Pancreas (tissue), 10 donors: ENCODE measurements at regions not wholly inside any gene's neighbourhood (a gene's known extent, or its start where the extent isn't known, plus 50 kb on each side); places are given as distances from the start of the nearest gene placed in this dataset.

ENCODE experiments used
- ATAC-seq, 4 donors: fragments of 200-7000 bp; cut with Tn5 transposase; one replicate each; pipeline versions ENCODE4 v1.8.0 to v1.9.1; 2020; ENCODE audit warnings: mild to moderate bottlenecking in 4 of 4, moderate library complexity in 4 of 4
- DNase-seq, 6 donors: peaks; one replicate each; pipeline ENCODE4 v3.0.0-alpha.2; 2020
- FAIRE-seq: peaks from 2 replicates; lab custom pipeline; 2012; peaks lifted over from hg19 to GRCh38; lab: Jason Lieb, UNC
- H3K27ac ChIP-seq, 4 donors: fragments of 200-600 bp; sonication (generic); 1 replicate in 3 of 4; 2 replicates in 1 of 4; pipeline versions ENCODE4 v1.5.0 to v1.8.0; 2020
- H3K27me3 ChIP-seq, 4 donors: fragments of 200-600 bp; one replicate each; pipeline ENCODE4 v1.8.0; 2021
- H3K36me3 ChIP-seq, 3 donors: fragments of 200-600 bp; sonication (generic) in 1 of 3; one replicate each; pipeline versions ENCODE4 v1.5.0 to v1.8.0; 2020 to 2021
- H3K4me1 ChIP-seq, 3 donors: fragments of 200-600 bp; one replicate each; pipeline ENCODE4 v1.8.0; 2021
- H3K4me3 ChIP-seq, 4 donors: fragments of 200-600 bp; sonication (generic) in 2 of 4; one replicate each; pipeline versions ENCODE4 v1.5.0 to v1.8.0; 2020 to 2021
- H3K9me3 ChIP-seq, 4 donors: fragments of 200-600 bp; one replicate each; pipeline ENCODE4 v1.8.0; 2021
- WGBS, 2 donors: extraction: QIAGEN DNeasy Blood & Tissue Kit; methylation state at CpG; one replicate each; pipeline ENCODE4 v1.1.7; 2013; 5-methylcytosine and 5-hydroxymethylcytosine counted together
- intact Hi-C, 3 donors: fragments of 100-400 bp; cut with DNase I; formaldehyde crosslinking; loops; one replicate each; pipeline versions ENCODE4 v1.11.1 to v1.14.2; 2022
- TF ChIP-seq, protein P1 (sequence below), 4 donors: fragments of 200-600 bp; sonication (generic) in 3 of 4; IDR thresholded peaks; one replicate each; pipeline versions ENCODE4 v1.5.0 to v1.8.0; 2021; ENCODE audit warnings: antibody characterized with exemption in 4 of 4
- donor health status: healthy with polysubstance abuse.
- donor health status: DM: no; HTN: no; CAD: no; lungs with moderate emphysema.
- donor health status: DM: no; HTN: no; CAD: no.
- donor health status: control.
- donor health status: control.
- donor health status: Bipolar disorder and iron deficiency.
- donor health status: DM: yes; HTN: yes; CAD: no.
- donor health status: DM: no; HTN: no; CAD: no.
- donor health status: DM: no; HTN: no; CAD: no.
- donor health status: DM: yes; HTN: yes; CAD: no.

DNA sequence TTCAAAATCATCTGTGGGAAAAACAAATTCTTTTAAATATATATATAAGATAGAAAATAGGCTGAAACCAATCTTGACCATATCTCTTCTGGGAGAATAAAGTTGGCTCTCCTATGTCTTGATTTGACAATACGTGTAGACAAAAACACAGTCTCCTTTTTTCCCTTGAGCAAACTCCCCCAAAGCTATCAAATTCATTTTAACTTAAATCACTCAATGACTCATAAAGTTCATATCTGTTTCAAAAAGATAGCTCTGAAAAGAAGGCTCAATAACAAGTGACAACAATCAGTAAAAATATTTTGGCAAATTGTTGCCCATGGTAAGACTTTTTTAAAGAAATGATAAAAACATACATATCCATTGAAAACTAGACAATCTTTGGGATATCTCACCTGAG, 236.0 kb upstream of the TENT5A start:
- no peak for DNase-seq
- no peaks in the 10 kb centered on the region for H3K4me1 ChIP-seq
- no peak overlapping the region for H3K27ac ChIP-seq
- no peaks in the 10 kb centered on the region for H3K36me3 ChIP-seq
- H3K27me3 ChIP-seq: no peaks in the 10 kb centered on the region
- intact Hi-C loops: no loop called here
- no peaks in the 10 kb centered on the region for H3K9me3 ChIP-seq
- WGBS, 2 donors: 77 to 82% methylated on average over 1 of the region's 1 CpG
- no peak overlapping the region for H3K4me3 ChIP-seq
- TF ChIP-seq, protein P1, sequence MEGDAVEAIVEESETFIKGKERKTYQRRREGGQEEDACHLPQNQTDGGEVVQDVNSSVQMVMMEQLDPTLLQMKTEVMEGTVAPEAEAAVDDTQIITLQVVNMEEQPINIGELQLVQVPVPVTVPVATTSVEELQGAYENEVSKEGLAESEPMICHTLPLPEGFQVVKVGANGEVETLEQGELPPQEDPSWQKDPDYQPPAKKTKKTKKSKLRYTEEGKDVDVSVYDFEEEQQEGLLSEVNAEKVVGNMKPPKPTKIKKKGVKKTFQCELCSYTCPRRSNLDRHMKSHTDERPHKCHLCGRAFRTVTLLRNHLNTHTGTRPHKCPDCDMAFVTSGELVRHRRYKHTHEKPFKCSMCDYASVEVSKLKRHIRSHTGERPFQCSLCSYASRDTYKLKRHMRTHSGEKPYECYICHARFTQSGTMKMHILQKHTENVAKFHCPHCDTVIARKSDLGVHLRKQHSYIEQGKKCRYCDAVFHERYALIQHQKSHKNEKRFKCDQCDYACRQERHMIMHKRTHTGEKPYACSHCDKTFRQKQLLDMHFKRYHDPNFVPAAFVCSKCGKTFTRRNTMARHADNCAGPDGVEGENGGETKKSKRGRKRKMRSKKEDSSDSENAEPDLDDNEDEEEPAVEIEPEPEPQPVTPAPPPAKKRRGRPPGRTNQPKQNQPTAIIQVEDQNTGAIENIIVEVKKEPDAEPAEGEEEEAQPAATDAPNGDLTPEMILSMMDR (IDR thresholded peaks at IDR 0.05): no peak
- ATAC-seq: no peak
- no peak for FAIRE-seq

DNA sequence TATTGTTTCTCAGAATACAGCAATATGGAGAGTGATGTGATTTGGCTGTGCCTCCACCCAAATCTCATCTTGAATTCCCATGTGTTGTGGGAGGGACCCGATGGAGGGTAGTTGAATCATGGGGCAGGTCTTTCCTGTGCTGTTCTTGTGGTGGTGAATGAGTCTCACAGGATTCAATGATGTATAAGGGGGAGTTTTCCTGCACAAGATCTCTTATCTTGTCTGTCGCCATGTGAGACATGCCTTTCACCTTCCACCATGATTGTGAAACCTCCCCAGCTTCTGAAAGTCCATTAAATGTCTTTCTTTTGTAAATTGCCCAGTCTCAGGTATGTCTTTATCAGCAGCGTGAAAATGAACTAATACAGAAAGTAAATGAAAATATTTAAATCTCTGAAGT, 234.8 kb upstream of the TENT5A start:
- TF ChIP-seq, protein P1 (IDR thresholded peaks at IDR 0.05): no peak
- H3K4me3 ChIP-seq: no peak overlapping the region
- FAIRE-seq: no peak
- no peaks in the 10 kb centered on the region for H3K36me3 ChIP-seq
- no peaks in the 10 kb centered on the region for H3K27me3 ChIP-seq
- no peaks in the 10 kb centered on the region for H3K9me3 ChIP-seq
- H3K27ac ChIP-seq: no peak overlapping the region
- no peaks in the 10 kb centered on the region for H3K4me1 ChIP-seq
- intact Hi-C loops: no loop called here
- 74 to 93% methylated on average over 3 of the region's 3 CpGs for WGBS, 2 donors
- no peak for DNase-seq
- no peak for ATAC-seq

DNA sequence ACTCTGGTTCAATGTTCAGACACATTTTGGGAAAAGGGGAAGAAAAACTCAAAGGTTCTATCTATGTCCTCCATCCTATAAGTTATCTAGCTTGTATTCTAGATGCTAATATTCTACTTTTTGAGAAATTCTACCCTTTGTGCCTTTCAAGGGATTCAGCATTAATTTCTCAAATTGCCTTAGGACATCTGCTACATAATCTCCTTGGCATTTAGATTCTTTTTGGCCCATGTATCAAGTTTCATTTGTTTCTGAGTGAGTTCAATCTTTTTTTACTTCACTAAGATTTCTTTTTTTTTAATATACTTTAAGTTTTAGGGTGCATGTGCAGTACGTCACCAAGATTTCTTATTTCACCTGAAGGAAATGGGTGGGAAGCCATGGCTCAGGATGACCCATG, 232.7 kb upstream of the TENT5A start:
- H3K27ac ChIP-seq: no peak overlapping the region
- H3K36me3 ChIP-seq: no peaks in the 10 kb centered on the region
- H3K27me3 ChIP-seq: no peaks in the 10 kb centered on the region
- H3K9me3 ChIP-seq: no peaks in the 10 kb centered on the region
- no peak overlapping the region for H3K4me3 ChIP-seq
- no peak for FAIRE-seq
- no peak for ATAC-seq
- TF ChIP-seq, protein P1 (IDR thresholded peaks at IDR 0.05): no peak
- intact Hi-C loops: no loop called here
- DNase-seq: no peak
- 85 to 93% methylated on average over 1 of the region's 1 CpG for WGBS, 2 donors
- no peaks in the 10 kb centered on the region for H3K4me1 ChIP-seq

DNA sequence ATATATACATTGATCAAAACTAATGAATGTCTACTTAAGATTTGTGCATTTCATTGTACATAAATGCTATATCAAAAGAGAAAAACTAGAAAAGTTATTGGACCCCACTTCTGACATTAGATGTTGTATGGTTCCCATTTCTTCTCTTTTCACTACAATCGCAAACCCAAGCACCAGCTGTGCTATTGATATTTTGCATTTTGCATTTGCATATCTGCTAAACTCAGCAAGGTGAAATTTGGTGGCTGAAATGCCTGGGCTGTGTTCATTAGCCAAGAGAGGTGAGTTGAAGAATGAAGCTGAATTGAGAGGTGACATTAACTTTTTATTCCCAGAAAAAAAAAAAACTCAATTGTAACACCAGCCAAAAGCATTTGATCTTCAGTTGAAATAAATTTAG, 232.1 kb upstream of the TENT5A start:
- H3K4me1 ChIP-seq: no peaks in the 10 kb centered on the region
- ATAC-seq: no peak
- H3K27ac ChIP-seq: no peak overlapping the region
- no peak for DNase-seq
- FAIRE-seq: no peak
- no peak overlapping the region for H3K4me3 ChIP-seq
- no peaks in the 10 kb centered on the region for H3K36me3 ChIP-seq
- 79 to 80% methylated on average over 1 of the region's 1 CpG for WGBS, 2 donors
- TF ChIP-seq, protein P1 (IDR thresholded peaks at IDR 0.05): no peak
- no peaks in the 10 kb centered on the region for H3K27me3 ChIP-seq
- H3K9me3 ChIP-seq: no peaks in the 10 kb centered on the region
- intact Hi-C loops: no loop called here

DNA sequence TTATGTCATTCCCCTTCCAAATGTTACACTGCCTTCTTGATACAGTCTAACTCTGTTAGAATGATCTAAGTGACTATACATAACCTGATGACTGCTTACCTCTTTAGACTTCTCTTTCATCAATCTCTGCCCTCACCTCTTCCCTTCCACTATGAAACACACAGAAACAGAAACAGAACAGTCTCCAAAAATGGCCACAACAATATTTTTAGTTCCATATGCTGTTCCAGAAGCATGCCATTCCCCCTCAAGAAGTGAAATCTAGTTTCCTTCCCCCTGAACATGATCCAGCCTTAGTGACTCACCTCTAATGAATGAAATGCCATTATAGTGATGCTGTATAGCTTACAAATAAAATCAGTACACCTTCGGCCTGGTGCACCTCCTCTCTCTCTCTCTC, 229.3 kb upstream of the TENT5A start:
- H3K9me3 ChIP-seq: peaks cover 0 to 3% (median 0%) of the 10 kb centered on the region in 4 donors
- H3K27ac ChIP-seq: no peak overlapping the region
- no peak for DNase-seq
- no peak for ATAC-seq
- no peaks in the 10 kb centered on the region for H3K4me1 ChIP-seq
- H3K36me3 ChIP-seq: no peaks in the 10 kb centered on the region
- TF ChIP-seq, protein P1 (IDR thresholded peaks at IDR 0.05): no peak
- H3K27me3 ChIP-seq: no peaks in the 10 kb centered on the region
- intact Hi-C loops: no loop called here
- no peak for FAIRE-seq
- no peak overlapping the region for H3K4me3 ChIP-seq
- WGBS, 2 donors: 31 to 50% methylated on average over 1 of the region's 1 CpG
